ENCODE measurements at regions not wholly inside any gene's neighbourhood (a gene's known extent, or its start where the extent isn't known, plus 50 kb on each side); places are given as distances from the start of the nearest gene placed in this dataset.

DNA sequence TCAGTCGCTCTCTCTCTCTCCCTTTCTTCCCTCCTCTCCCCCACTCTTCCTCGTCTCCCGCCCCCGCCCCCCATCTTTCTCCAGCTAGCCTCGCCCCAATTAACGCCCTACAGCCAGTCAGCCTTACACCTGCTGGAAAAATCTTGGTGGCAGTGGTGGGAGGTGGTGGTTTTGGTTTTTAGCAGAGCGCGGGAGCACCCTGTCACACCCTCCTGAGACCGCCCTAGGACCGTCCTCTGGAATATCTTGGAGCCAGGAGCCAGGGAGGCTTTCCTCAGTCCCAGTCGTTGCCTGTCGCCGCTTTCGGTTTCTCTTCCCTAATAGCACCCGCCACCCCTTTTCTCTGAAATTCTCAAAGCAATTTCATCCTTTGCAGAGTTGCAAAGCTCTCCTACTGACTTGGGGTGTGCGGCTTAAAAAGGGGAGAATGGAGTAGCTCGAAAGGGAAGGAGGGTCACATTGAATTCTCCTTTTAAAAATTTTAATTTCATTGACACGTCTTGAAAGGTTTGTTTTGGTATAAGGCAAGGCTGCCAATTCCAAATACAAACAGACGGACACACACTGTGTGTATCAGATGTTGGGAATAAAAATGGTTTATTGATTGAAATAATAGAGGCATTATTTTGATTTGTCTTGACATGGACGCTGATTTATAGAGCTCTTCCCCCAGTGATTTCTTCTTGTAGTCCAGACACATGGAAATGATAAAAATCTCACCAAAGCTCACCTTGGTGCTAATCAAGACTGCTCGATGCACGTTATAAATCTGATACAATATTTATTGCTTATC lies 301.3 kb downstream of the PARP8 start:
- TF ChIP-seq POLR2AphosphoS5 (IDR thresholded peaks at IDR 0.05; ENCODE audit: low read depth, low read length) (no peak), POLR2A (IDR thresholded peaks at IDR 0.05; ENCODE audit: low read depth, low read length) (no peak), TAF1 (IDR thresholded peaks at IDR 0.05; ENCODE audit: borderline replicate concordance, low read depth, low read length) (no peak)
